Duodenal mucosa (tissue), 2 donors: ENCODE measurements at regions not wholly inside any gene's neighbourhood (a gene's known extent, or its start where the extent isn't known, plus 50 kb on each side); places are given as distances from the start of the nearest gene placed in this dataset.

Experiments used
- H3K27ac ChIP-seq: one replicate; pipeline ENCODE4 v1.7.0; 2013; ENCODE audit warnings: low read depth, low read length
- H3K27me3 ChIP-seq, 2 donors: one replicate each; pipeline ENCODE4 v1.7.0; 2013; ENCODE audit warnings: low read length in 2 of 2, control low read depth in 1 of 2; ENCODE audit not compliant: insufficient read depth in 2 of 2, control insufficient read depth in 1 of 2
- H3K36me3 ChIP-seq, 2 donors: one replicate each; pipeline ENCODE4 v1.7.0; 2013; ENCODE audit warnings: low read length in 2 of 2, control low read depth in 1 of 2; ENCODE audit not compliant: insufficient read depth in 2 of 2, control insufficient read depth in 1 of 2
- H3K4me1 ChIP-seq, 2 donors: one replicate each; pipeline ENCODE4 v1.7.0; 2013; ENCODE audit warnings: low read length in 2 of 2, control low read depth in 1 of 2; ENCODE audit not compliant: insufficient read depth in 2 of 2, control insufficient read depth in 1 of 2
- H3K4me3 ChIP-seq, 2 donors: one replicate each; pipeline ENCODE4 v1.7.0; 2013; ENCODE audit warnings: low read length in 2 of 2, low read depth in 1 of 2
- H3K9ac ChIP-seq, 2 donors: one replicate each; pipeline ENCODE4 v1.7.0; 2013; ENCODE audit warnings: low read length in 2 of 2, low read depth in 1 of 2
- H3K9me3 ChIP-seq, 2 donors: one replicate each; pipeline ENCODE4 v1.7.0; 2013; ENCODE audit warnings: low read length in 2 of 2, control low read depth in 1 of 2; ENCODE audit not compliant: control insufficient read depth in 1 of 2

GRCh38 chr6:105592329-105592728 is 189.4 kb upstream of the PREP start:
- Histone ChIP-seq H3K27ac (no peak overlapping the region), H3K36me3 (no peaks in the 10 kb centered on the region)

GRCh38 chr6:105591053-105591452 is 188.2 kb upstream of the PREP start:
- Histone ChIP-seq H3K36me3 (no peaks in the 10 kb centered on the region), H3K27ac (no peak overlapping the region), H3K9ac (no peak overlapping the region), H3K9me3 (no peaks in the 10 kb centered on the region), H3K4me3 (no peak overlapping the region), H3K4me1 (peaks cover 0 to 3% of the 10 kb centered on the region in 2 donors), H3K27me3 (no peaks in the 10 kb centered on the region)

More at GRCh38 chr6:105592329-105592728, 189.4 kb upstream of the PREP start:
- no peaks in the 10 kb centered on the region for H3K27me3 ChIP-seq
- peaks cover 0 to 3% of the 10 kb centered on the region in 2 donors for H3K4me1 ChIP-seq
- no peak overlapping the region for H3K4me3 ChIP-seq
- no peak overlapping the region for H3K9ac ChIP-seq
- no peaks in the 10 kb centered on the region for H3K9me3 ChIP-seq

- Histone ChIP-seq H3K9me3 (no peaks in the 10 kb centered on the region), H3K27me3 (no peaks in the 10 kb centered on the region), H3K36me3 (no peaks in the 10 kb centered on the region), H3K4me1 (peaks cover 0 to 3% of the 10 kb centered on the region in 2 donors), H3K4me3 (no peak overlapping the region), H3K27ac (no peak overlapping the region), H3K9ac (no peak overlapping the region)
Observed at GRCh38 chr6:105588123-105588710, 185.3 kb upstream of the PREP start.

GRCh38 chr6:105587349-105588122 is 184.7 kb upstream of the PREP start:
- Histone ChIP-seq H3K4me1 (peaks cover 0 to 3% of the 10 kb centered on the region in 2 donors), H3K27me3 (no peaks in the 10 kb centered on the region), H3K9ac (no peak overlapping the region), H3K27ac (no peak overlapping the region), H3K36me3 (no peaks in the 10 kb centered on the region), H3K4me3 (no peak overlapping the region), H3K9me3 (no peaks in the 10 kb centered on the region)

DNA sequence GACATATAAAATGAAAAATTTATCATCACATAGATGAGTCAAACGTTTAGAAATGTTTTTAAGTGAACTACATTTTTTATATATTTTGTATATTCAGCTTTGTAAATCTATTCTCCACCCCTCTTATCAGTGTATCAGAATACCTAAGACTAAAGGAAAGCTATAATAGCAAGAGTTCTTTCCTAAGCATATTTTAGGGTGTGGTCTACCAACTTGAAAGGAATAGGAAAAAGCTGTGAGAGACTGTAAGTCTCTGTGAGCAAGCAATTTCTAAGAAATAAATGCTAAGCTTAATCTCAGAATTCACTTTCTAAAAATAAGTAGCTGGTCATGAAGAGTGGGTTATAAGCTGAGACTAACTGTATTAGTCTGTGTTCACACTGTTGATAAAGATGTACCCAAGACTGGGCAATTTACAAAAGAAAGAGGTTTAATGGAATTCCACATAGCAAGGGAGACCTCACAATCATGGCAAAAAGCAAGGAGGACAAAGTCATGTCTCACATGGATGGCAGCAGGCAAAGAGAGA is 175.4 kb upstream of the PREP start:
- Histone ChIP-seq H3K9ac (no peak overlapping the region), H3K27me3 (no peaks in the 10 kb centered on the region), H3K9me3 (no peaks in the 10 kb centered on the region), H3K4me3 (no peak overlapping the region), H3K36me3 (no peaks in the 10 kb centered on the region), H3K27ac (no peak overlapping the region), H3K4me1 (no peaks in the 10 kb centered on the region)

DNA sequence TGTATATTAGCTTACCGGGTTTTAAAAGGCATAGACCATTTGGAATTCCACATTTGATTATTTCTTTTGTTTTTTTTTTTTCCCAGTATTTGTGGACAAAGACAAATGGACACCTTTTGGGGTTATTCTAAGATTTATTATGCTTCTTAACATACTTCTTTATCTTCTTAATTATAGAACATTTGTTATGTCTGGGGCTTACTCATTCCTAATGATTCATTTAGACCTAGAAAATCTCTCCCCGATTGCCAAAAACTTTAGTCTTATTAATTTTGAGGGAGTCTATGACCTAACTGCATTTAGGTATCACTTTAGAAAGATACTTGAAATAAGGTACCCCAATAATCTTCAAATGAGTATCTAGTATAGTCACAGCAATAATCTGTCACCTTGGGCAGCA is 170.7 kb upstream of the PREP start:
- H3K27ac ChIP-seq: no peak overlapping the region
- H3K27me3 ChIP-seq: no peaks in the 10 kb centered on the region
- no peaks in the 10 kb centered on the region for H3K9me3 ChIP-seq
- H3K4me1 ChIP-seq: peaks cover 4% of the 10 kb centered on the region in 2 donors
- no peaks in the 10 kb centered on the region for H3K36me3 ChIP-seq
- H3K9ac ChIP-seq: no peak overlapping the region
- no peak overlapping the region for H3K4me3 ChIP-seq

DNA sequence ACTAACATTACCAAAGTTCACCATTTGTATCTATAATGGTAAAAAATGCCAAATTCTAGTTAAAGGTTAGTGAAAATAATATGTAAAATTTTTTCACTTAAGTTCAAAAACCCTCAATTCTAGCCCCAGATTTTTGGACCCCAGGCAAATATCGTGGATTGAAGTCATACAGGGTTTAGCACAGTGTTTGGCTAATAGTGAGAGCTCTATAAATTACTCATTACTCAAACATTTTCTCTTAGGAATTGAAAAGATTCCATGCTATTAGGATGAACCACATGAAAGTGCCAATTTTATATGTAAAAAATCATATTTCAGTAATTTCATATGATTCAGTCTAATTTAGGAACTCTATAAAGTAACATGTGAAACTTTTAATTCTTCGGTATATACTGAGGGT is 170.3 kb upstream of the PREP start:
- Histone ChIP-seq H3K27ac (no peak overlapping the region), H3K4me3 (no peak overlapping the region), H3K9ac (no peak overlapping the region), H3K9me3 (no peaks in the 10 kb centered on the region), H3K36me3 (no peaks in the 10 kb centered on the region), H3K4me1 (peaks cover 4 to 8% of the 10 kb centered on the region in 2 donors), H3K27me3 (no peaks in the 10 kb centered on the region)

DNA sequence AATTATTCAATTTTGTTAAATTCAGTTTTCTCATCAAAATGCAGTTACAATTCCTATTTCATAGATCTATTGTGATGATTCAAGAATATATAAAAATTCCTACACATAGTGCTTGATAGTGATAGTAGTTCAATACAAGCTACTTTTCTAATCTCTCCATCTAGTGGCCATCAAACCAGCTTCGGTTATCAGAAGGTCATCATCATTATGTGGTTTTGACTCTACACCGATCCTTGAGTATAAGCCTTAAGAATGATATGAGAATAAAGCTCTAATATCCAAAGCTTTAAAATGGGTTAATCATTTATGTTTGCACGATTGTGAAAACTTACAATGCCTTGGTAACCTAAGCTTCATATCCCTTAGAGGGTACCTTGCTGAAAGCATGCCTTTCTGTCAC is 167.5 kb upstream of the PREP start:
- Histone ChIP-seq H3K9ac (no peak overlapping the region), H3K4me1 (peaks cover 10 to 11% of the 10 kb centered on the region in 2 donors), H3K4me3 (no peak overlapping the region)

DNA sequence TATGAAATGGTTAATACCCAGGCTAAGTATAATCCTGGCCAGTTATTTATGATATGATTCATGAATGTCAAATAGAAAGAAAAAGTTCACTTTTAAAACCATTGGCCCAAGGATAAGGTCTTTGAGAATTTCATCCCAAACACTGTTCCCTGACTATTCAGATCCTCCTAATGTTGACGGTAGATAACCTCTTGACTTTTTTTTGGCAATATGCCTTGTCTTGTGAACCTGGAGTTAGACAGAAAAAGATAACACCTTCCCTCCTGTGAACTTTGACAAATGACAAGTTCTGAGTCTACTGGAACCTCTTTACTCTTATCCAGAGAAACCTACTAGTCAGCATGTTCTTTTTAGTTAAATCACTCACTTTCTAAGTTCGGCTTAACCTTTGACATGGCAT is 166.8 kb upstream of the PREP start:
- Histone ChIP-seq H3K4me1 (peaks cover 10 to 11% of the 10 kb centered on the region in 2 donors), H3K36me3 (no peaks in the 10 kb centered on the region), H3K9me3 (no peaks in the 10 kb centered on the region), H3K27ac (no peak overlapping the region), H3K27me3 (no peaks in the 10 kb centered on the region), H3K9ac (no peak overlapping the region), H3K4me3 (no peak overlapping the region)

More for the DNA sequence above, 167.5 kb upstream of the PREP start:
- no peak overlapping the region for H3K27ac ChIP-seq
- H3K9me3 ChIP-seq: no peaks in the 10 kb centered on the region
- H3K36me3 ChIP-seq: no peaks in the 10 kb centered on the region
- H3K27me3 ChIP-seq: no peaks in the 10 kb centered on the region

DNA sequence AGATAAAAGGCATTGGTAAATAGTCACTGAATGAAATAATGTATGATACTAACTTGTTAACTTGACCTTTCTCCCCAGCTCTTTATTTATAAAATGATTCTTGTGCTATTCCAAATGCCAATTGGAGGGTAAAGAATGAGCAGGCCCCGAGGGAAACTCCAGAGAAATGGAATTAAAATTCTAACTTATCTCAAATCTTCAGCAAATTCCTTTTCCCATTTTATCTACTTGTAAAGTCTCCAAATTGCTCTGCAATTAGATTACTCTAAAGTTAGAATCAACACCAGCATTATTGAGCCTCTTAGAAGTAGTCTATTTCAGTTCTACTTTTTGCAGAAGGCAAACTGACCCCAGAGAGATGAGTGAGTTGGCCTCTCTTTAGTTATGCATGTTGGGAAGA is 165.9 kb upstream of the PREP start:
- Histone ChIP-seq H3K36me3 (no peaks in the 10 kb centered on the region), H3K27ac (no peak overlapping the region), H3K27me3 (no peaks in the 10 kb centered on the region), H3K9me3 (no peaks in the 10 kb centered on the region), H3K9ac (no peak overlapping the region), H3K4me1 (peaks cover 10 to 11% of the 10 kb centered on the region in 2 donors), H3K4me3 (no peak overlapping the region)
